ENCODE measurements at regions not wholly inside any gene's neighbourhood (a gene's known extent, or its start where the extent isn't known, plus 50 kb on each side); places are given as distances from the start of the nearest gene placed in this dataset.

- no peak for DNase-seq
- H3K9me3 ChIP-seq, result no peaks in the 10 kb centered on the region
- TF ChIP-seq REST (IDR thresholded peaks at IDR 0.05; ENCODE audit: low read depth, low read length) (no peak), MEF2A (IDR thresholded peaks at IDR 0.05; ENCODE audit: borderline replicate concordance, low read depth) (no peak), TCF12 (IDR thresholded peaks at IDR 0.05) (peak; percentile 26; the same call in 1 of the 2 replicates), RXRA (IDR thresholded peaks at IDR 0.05; ENCODE audit: borderline replicate concordance, low read depth) (no peak), USF1 (IDR thresholded peaks at IDR 0.05; ENCODE audit: borderline replicate concordance, low read depth) (no peak), GABPA (IDR thresholded peaks at IDR 0.05; ENCODE audit: low read depth) (no peak), ZBTB33 (IDR thresholded peaks at IDR 0.05; ENCODE audit: borderline replicate concordance, low read depth) (no peak), FOSL2 (IDR thresholded peaks at IDR 0.05; ENCODE audit: borderline replicate concordance, low read depth) (peak; percentile 20; the same call in 1 of the 2 replicates), TAF1 (IDR thresholded peaks at IDR 0.05; ENCODE audit: borderline replicate concordance, low read depth, low read length) (no peak), NFIC (IDR thresholded peaks at IDR 0.05; ENCODE audit: borderline replicate concordance) (no peak), ELF1 (IDR thresholded peaks at IDR 0.05) (no peak), JUND (IDR thresholded peaks at IDR 0.05) (peak; percentile 14; the same call in 1 of the 2 replicates), FOXM1 (IDR thresholded peaks at IDR 0.05; ENCODE audit: low read depth) (no peak), SIN3A (IDR thresholded peaks at IDR 0.05; ENCODE audit: borderline replicate concordance, low read depth, low read length) (no peak), FOXJ3 (CRISPR knock-in tag; IDR thresholded peaks at IDR 0.05) (no peak), CTCF (IDR thresholded peaks at IDR 0.05) (no peak), GATA2 (CRISPR knock-in tag; IDR thresholded peaks at IDR 0.05) (no peak), PBX3 (IDR thresholded peaks at IDR 0.05) (0 out of 2 replicates have a peak, but pooled peaks have one; percentile 29)
- H3K9ac ChIP-seq, result peak overlapping the region; percentile 5; the same call in 1 of the 2 replicates
- POLR2A ChIA-PET, result no interaction called here
- no peak overlapping the region for H2AFZ ChIP-seq (ENCODE audit: low read depth)
- peaks cover 5 to 8% of the 10 kb centered on the region in 2 experiments for H3K36me3 ChIP-seq (replicated peaks in 1 of 2; ENCODE audit: control insufficient read depth in 1 of 2, insufficient read depth in 2 of 2, low read length in 1 of 2)
- WGBS (ENCODE audit: low lambda C conversion rate), result 64% methylated on average over 10 of the region's 10 CpGs
- H3K4me1 ChIP-seq (ENCODE audit: control insufficient read depth in 1 of 2, insufficient read depth in 2 of 2, low read depth in 1 of 2, low read length in 1 of 2), result peaks cover 35 to 37% of the 10 kb centered on the region in 2 experiments
- peak overlapping the region; percentile 56 to 81; a peak in 3 of 4 replicates for H3K27ac ChIP-seq (ENCODE audit: low read depth in 2 of 2, low read length in 1 of 2)
- H3K9me2 ChIP-seq, result no peaks in the 10 kb centered on the region
- H3K79me2 ChIP-seq (ENCODE audit: insufficient read depth), result peaks cover 83% of the 10 kb centered on the region
- 0 out of 2 replicates have a peak, but pooled peaks cover 5% of the 10 kb centered on the region for H4K20me1 ChIP-seq (ENCODE audit: insufficient read depth)
- H3F3A ChIP-seq (replicated peaks; ENCODE audit: insufficient read depth), result peaks cover 16% of the 10 kb centered on the region
- H3K4me2 ChIP-seq, result peak overlapping the region; percentile 85
- H3K4me3 ChIP-seq (ENCODE audit: low read depth in 2 of 2, low read length in 1 of 2), result no peak overlapping the region
- no peaks in the 10 kb centered on the region for H3K27me3 ChIP-seq (ENCODE audit: insufficient read depth)
- CTCF ChIA-PET, result no interaction called here
Observed at GRCh38 chr11:8807544-8808225, 103.3 kb upstream of the AKIP1 start.
